ENCODE measurements at regions not wholly inside any gene's neighbourhood (a gene's known extent, or its start where the extent isn't known, plus 50 kb on each side); places are given as distances from the start of the nearest gene placed in this dataset.
"Not testable (repeated sequence)": the region's sequence is repeated elsewhere in the genome, so short reads cannot be mapped to it uniquely, and the experiment has no call there.

GRCh38 chr1:187756684-187757083, 927.9 kb downstream of the PLA2G4A start:
- DNase-seq = not testable (repeated sequence)

- no peak for DNase-seq
These were observed 931.1 kb downstream of the PLA2G4A start for GRCh38 chr1:187759825-187760333.

DNA sequence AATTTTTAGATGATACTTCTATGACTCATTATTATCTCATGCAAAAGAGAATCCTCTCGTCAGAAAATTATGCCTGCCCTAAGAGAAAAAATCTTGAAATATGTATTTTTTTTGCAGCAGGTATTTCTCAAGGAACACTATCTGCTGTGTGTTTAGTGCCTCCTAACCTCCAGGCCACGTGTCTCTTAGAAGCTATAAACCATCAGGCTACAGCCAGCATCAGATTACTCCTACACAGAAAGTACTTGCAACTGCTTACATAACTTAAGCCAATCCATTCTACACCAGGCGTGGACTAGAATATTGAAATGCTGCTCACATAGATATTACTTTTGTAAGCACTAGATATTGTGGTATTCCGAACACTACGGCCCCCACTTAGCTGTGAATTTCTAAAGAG, 933.4 kb downstream of the PLA2G4A start:
- no peak for DNase-seq

DNA sequence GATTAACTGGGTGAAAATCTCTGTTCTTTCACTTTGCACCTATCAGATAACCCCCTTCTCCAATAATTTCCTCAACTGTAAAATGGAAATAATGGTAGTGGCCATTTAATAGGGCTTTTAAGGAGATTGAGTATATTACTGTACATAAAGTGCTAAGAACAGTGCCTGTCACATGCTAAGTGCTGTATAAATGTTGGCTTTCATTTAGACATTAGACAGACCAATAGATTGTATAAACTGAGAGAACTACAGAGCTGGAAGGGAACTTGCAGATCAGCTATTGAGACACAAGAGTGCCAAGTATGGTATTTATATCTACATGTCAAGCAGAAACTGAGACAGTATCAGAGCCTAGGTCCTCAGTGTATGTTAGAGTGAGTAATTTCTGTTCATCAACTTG, 934.7 kb downstream of the PLA2G4A start:
- DNase-seq = no peak

GRCh38 chr1:187763976-187764375, 935.2 kb downstream of the PLA2G4A start:
- DNase-seq = peak; percentile 36

GRCh38 chr1:187771396-187771795, 942.6 kb downstream of the PLA2G4A start:
- DNase-seq = no peak

DNA sequence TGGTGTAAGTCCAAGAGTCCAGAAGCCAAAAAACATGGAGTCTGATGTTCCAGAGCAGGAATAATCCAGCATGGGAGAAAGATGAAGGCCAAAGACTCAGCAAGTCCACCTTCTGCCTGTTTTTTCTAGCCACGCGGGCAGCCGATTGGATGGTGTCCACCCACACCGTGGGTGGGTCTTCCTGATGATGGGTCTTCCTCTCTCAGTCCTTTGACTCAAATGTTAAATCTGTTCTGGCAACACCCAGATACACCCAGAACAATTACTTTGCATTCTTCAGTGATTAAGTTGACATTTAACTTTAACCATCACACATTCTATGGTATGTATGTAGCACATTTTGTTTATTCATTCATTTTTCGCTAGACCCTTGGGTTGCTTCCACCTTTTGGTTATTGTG, 944.4 kb downstream of the PLA2G4A start:
- DNase-seq = no peak

GRCh38 chr1:187787736-187788135, 959.0 kb downstream of the PLA2G4A start:
- DNase-seq = no peak

DNA sequence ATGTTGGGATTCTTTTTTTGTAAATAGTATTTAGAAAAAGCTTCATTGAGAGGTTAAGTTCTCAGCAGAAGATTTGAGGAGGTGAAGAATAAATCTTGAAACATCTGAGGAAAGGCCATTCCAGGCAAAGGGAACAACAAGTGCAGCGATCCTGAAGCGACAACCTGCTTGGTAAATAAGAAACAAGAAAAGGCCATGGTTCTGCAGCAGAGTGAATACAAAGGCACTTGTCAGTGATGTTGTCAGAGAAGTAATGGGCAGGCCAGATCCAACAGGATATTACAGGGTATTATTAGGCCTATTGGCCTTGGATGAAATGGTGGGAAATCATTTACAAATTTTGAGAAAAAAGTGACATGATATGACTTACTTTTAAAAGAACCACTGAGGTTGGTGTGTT, 960.0 kb downstream of the PLA2G4A start:
- DNase-seq = no peak

DNA sequence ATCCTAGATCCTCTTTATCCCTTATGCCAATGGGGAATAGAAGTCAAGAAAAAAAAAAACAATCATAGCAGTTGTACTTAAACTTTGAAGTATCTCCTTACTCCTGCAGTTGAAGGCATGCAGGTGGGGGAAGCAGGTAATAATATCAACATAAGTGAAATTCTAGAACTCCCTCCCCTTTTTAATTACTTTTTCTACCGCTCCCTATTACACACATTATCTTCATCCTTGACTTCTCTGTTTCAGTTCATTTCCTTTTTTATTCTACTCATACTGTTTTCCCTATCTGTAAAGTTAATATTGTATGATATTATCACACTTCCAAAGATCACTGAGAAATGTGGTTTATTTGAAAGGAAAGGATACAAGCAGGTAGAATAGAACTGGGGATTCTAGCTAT, 962.0 kb downstream of the PLA2G4A start:
- no peak for DNase-seq

DNA sequence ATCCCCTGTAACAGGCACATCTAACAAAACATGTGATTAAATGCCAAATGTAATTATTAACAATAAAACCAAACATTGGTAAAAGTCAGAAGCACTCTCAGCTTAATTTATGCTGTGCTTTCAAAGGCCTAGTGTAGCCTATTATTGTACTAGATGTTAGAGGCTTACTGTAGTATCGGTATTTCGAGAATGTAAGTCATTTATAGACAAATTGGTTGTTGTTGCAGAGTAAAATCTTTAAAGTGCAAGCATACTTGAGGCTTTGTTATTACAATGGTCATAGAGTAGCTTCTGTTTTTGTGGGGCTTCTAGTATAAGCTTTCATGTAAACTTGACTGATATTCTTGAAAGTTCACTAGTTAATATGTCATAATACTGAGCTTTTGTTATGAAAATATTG, 965.8 kb downstream of the PLA2G4A start:
- DNase-seq = no peak

- DNase-seq = no peak
These were observed 980.8 kb downstream of the PLA2G4A start for GRCh38 chr1:187809549-187809948.

- no peak for DNase-seq
These were observed 987.9 kb downstream of the PLA2G4A start for GRCh38 chr1:187816646-187817045.

DNA sequence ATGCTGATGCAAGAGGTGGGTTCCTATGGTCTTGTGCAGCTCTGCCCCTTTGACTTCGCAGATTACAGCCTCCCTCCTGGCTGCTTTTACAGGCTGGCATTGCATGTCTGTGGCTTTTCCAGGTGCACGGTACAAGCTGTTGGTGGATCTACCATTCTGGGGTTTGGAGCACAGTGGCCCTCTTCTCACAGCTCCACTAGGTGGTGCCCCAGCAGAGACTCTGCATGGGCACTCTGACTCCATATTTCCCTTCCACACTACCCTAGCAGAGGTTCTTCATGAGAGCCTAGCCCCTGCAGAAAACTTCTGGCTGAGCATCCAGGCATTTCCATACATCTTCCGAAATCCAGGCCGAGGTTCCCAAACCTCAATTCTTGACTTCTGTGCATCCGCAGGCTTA, 989.0 kb downstream of the PLA2G4A start:
- DNase-seq = peak; percentile 3

GRCh38 chr1:187819086-187819485, 990.3 kb downstream of the PLA2G4A start:
- DNase-seq = no peak

GRCh38 chr1:187836557-187836956, 1007.8 kb downstream of the PLA2G4A start:
- no peak for DNase-seq

DNA sequence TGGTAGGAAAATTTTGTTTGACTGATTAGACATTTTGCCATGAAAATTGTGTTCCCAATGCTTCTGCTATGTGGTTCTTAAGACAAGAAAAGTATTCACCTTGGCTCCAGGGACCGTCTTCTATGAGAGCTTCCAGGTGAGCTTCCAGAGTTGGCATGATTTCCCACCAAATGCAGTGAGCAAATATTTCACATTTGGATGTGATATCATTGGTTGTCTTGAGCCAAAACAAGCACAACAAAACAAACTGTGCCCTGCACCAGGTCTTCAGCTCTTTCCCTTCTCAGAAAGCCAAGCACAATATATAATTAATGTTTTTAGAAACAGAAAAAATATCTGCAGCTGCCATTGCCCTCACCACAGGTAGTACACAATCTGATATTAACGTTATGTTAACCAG, 1009.0 kb downstream of the PLA2G4A start:
- DNase-seq = no peak

DNA sequence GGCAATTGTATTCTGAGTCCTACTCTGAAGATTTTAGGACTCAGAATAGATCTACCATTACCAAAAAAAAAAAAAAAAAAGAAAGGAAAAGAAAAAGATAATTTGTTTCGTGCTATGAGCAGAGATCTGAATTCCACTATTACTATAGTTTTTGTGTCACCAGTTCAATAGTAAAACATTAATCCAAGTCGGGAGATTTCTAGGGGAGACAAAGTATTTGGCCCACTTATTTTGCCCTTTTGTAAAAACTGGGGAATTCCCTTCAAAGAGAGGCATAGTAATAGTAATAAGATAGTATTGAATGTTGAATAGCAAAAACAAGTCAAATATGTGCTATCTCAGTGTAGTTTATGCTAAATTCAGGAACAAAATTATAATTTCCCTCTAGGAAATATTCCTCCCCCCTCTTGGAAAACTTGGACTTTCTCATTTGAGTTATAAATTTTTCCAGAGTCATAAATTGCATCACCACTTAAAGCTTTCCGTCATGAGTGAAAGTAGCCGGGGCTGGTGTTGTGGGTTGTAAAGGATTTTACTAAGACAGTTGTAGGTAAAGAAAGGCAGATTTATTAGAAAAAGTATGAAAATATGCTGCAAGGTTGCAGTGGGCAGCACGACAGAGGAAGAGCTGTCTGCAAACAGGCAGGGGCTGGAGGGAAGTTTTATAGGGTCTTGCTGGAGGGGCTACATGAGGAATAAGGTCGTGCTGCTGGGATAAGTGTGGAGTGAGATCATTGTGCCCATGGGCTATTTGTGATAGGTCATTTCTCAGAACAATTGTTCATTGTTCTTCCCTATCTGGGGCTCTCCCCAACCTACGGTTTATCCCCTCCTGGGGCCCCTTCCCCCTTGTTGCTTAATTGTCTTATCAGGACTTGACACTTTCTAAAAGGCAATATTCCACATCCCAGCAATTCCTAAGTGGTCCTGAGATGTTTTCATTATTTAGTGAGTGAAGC, 1009.9 kb downstream of the PLA2G4A start:
- no peak for DNase-seq

DNA sequence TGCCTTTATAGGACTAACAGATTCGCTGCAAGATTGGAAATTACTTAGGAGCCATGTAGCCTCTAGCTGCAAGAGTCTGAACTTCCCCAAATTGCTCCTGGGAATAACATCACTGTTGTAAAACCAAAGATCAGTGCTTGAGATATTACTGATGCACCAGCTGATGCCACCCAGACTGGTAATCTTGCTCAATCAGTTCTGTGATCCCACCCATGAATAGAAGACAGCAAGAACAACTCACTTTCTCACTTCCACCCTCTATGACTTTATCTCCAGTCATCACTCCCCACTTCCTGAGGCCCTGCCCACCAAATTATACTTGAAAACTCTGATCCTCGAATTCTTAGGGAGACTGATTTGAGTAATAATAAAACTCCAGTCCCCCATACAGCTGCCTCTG, 1011.1 kb downstream of the PLA2G4A start:
- peak; percentile 85 for DNase-seq

- DNase-seq = no peak
These were observed 1011.8 kb downstream of the PLA2G4A start for GRCh38 chr1:187840557-187840956.

- DNase-seq = no peak
These were observed 1013.8 kb downstream of the PLA2G4A start for GRCh38 chr1:187842406-187843165.

DNA sequence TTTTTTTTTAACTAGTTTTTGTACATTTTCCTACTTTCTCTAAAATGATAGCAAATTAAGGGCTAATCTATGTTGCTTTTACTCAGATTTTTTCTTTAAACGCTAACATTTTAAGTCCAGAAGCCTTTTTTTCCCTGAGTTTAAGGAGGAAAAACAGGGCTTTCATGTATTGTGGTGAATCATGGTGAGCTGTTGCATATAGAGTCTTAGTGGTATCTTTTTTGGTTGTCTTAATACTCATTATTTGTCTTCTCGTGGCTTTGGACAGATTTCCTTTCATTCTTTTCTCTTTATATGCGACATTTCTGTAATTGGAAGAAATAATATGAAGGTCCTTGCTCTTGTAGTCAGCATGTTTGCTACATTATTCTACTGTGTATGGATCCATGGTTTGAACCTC, 1015.6 kb downstream of the PLA2G4A start:
- DNase-seq = no peak

DNA sequence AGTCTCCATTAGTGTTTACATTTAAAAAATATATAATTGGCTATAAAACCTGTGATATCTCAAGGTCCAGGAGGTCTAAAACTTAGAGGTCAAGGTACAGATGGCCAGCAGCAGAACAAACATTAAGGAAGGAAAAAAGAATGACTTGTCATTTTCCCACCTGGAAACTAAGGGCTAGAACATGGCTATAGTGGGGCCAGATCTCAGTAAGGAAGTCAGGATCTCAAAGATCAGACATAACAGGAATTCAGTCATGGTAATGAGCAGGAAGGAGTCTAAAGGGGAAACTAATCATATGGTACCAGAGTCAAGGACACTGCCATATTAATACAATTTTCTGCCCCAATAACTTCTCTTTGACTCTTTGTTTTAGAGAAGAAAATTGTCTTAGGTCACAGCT, 1018.8 kb downstream of the PLA2G4A start:
- DNase-seq = no peak

DNA sequence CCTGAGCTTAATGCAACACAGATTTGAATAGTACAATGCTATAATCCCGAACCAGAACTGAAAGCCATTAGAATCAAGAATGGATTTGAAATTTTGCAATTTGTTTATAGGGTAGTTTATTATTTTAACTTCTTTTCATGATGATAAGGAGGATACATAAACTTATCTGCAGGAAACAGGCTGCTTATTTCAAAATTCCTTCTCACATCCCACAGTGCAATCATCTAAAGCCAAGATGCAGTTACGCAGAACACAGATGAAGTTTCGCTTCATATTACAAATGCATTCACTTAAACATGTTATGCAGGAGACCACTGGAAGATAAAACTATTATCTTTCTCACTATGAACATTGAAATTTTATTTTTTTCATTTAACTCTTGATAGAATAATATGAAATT, 1019.6 kb downstream of the PLA2G4A start:
- no peak for DNase-seq
